Right cardiac atrium (tissue), 5 donors: ENCODE measurements at regions not wholly inside any gene's neighbourhood (a gene's known extent, or its start where the extent isn't known, plus 50 kb on each side); places are given as distances from the start of the nearest gene placed in this dataset.

Source experiments
- ATAC-seq, 2 donors: fragments of 200-7000 bp; cut with Tn5 transposase; one replicate each; pipeline versions ENCODE4 v1.8.0 to v1.9.1; 2020; ENCODE audit warnings: moderate library complexity in 2 of 2, mild to moderate bottlenecking in 1 of 2
- DNase-seq, 3 donors: peaks; one replicate each; pipeline ENCODE4 v3.0.0-alpha.2; 2020
- H3K27ac ChIP-seq: one replicate; pipeline ENCODE4 v1.5.1; 2013; ENCODE audit warnings: mild to moderate bottlenecking, low read length, control low read depth, moderate library complexity
- H3K27me3 ChIP-seq: one replicate; pipeline ENCODE4 v1.6.1; 2013; ENCODE audit not compliant: control insufficient read depth, insufficient read depth
- H3K4me1 ChIP-seq: one replicate; pipeline ENCODE4 v1.6.1; 2013; ENCODE audit warnings: low read length; ENCODE audit not compliant: control insufficient read depth, insufficient read depth
- H3K4me3 ChIP-seq: one replicate; pipeline ENCODE4 v1.5.1; 2013; ENCODE audit warnings: low read length, control low read depth
- H3K9me3 ChIP-seq: one replicate; pipeline ENCODE4 v1.6.1; 2013; ENCODE audit warnings: low read length; ENCODE audit not compliant: control insufficient read depth
- WGBS: extraction: QIAGEN DNeasy Blood & Tissue Kit; methylation state at CpG from one replicate; pipeline ENCODE4 v1.1.7; 2013; 5-methylcytosine and 5-hydroxymethylcytosine counted together
- intact Hi-C, 4 donors: fragments of 100-400 bp; cut with DNase I; formaldehyde crosslinking; loops; one replicate each; pipeline versions ENCODE4 v1.11.0 to v1.14.0; 2022 to 2023
- donor health status: healthy with polysubstance abuse.
- donor health status: DM: no; HTN: yes; CAD: no.
- donor health status: DM: no; HTN: no; CAD: no.
- donor health status: DM: no; HTN: yes; CAD: no; lungs with severe emphysema.
- donor health status: DM: yes; HTN: yes; CAD: no.

DNA sequence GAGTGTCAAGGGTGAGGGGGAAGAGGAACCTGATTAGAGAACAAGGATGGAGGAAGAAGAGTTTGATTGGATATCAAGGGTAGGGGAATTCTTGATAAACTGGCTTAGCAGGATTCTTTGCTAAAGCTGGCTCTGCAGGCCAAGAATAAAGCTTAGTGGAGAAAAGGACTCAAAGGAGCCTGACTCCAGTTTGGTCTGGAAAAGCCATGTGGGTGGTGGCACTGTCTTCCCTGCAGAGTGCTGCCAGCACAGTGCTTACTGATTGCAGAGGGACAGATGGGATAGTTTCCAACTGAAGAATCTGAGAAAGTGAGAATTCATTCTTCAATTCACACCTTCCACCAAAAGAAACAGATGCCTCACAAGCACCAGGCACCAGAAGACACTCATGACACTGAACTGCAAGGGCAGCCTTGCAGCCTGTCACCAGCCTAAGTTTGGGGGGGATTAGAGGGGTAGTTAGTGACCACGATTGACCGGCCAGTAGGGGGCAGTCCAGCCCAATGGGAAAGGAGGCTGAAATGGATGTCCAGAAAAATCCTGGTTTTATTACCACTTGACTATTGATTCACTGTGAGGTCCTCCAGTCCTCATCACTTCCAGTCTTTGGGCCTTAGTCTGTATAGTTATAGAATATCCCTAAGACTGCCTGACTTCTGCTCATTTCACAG, 334.5 kb downstream of the SMAD2 start:
- no peak for DNase-seq
- WGBS, result 4% methylated on average over 2 of the region's 2 CpGs
- no peak for ATAC-seq
- Histone ChIP-seq H3K27me3 (no peaks in the 10 kb centered on the region), H3K4me1 (no peaks in the 10 kb centered on the region), H3K27ac (no peak overlapping the region), H3K4me3 (no peak overlapping the region), H3K9me3 (no peaks in the 10 kb centered on the region)
- intact Hi-C loops, result no loop called here

DNA sequence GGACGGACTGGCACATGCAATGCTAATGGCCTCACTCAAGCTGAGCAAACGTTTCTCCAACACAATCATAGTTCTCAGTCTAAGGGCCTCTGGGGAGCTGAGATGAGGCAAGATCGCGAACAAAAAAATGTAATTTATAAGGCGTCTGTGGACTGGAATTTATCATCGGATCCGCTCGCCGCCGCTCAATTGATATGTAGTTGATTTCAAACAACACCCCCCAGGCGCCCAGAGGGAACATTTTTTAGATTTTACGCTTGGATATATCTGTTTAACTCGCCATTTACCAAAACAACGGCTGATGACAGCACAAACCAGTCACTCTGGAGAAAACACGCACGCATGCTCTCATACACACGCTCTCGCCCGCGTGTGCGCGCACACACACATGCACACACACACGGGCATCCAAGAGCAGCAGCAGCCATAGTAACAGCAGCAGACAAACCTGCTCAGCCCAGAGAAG, 335.8 kb downstream of the SMAD2 start:
- H3K4me3 ChIP-seq, result no peak overlapping the region
- no peak for DNase-seq
- WGBS, result 76% methylated on average over 23 of the region's 23 CpGs
- no peaks in the 10 kb centered on the region for H3K27me3 ChIP-seq
- intact Hi-C loops, result no loop called here
- no peak overlapping the region for H3K27ac ChIP-seq
- no peak for ATAC-seq
- H3K4me1 ChIP-seq, result no peaks in the 10 kb centered on the region
- no peaks in the 10 kb centered on the region for H3K9me3 ChIP-seq

DNA sequence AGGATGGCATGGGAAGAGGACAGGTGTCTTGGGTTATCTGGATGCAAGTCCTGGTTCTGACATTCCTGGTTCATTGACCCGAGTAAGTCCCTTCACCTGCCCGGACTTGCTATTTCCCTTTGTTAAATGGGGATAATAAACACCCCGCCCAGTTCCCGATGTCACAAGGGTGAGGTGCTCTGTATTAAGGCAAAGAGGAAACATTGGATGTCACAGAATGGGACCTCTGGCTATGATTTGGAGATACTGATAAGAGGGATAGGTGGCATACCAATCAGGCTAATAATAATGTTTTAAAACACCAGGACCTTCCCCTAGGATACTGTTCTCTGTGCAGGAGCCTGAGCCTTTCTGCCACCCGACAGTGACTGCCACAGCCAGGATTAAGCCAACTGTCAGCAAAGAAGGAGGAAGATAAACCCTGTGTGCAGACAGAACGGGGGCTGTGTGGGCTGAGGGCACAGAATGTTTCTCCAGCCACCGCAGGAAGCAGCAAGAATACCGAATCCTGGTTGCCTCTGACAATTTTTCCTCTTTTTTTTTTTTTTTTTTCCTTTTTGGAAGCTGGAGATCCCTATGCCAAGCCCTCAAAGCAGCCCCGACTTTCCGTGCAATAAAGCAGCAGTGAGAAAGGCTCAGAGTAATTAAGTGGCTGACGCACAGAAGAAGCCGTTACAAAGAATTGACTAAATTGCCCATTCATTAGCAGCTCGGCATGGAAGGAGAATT, 336.6 kb downstream of the SMAD2 start:
- H3K9me3 ChIP-seq, result no peaks in the 10 kb centered on the region
- H3K27ac ChIP-seq, result no peak overlapping the region
- H3K4me3 ChIP-seq, result no peak overlapping the region
- DNase-seq (no peak), ATAC-seq (no peak)
- no peaks in the 10 kb centered on the region for H3K4me1 ChIP-seq
- 34% methylated on average over 13 of the region's 13 CpGs for WGBS
- intact Hi-C loops, result no loop called here
- H3K27me3 ChIP-seq, result no peaks in the 10 kb centered on the region

DNA sequence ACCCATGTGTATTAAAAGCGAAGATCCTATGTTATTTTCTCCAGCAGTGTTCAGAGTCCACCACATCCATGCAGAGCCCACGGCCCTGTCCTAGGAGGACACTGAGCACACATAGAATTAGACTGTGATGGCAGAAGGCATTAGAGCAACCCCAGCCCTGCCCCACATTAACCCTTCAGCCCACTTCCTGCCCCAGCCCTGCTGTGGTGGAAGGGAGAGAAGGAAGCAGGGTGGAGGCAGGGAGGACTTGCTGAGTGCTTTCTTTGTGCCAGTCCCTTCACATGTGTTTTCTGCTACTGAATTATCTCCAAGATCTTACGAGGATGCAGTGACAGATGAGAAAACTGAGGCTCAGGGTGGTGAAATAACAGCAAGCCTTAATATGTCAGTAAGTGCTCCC, 339.0 kb downstream of the SMAD2 start:
- no peaks in the 10 kb centered on the region for H3K27me3 ChIP-seq
- no peak for ATAC-seq
- intact Hi-C loops, result no loop called here
- WGBS, result 50% methylated on average over 3 of the region's 3 CpGs
- no peaks in the 10 kb centered on the region for H3K4me1 ChIP-seq
- H3K9me3 ChIP-seq, result no peaks in the 10 kb centered on the region
- no peak for DNase-seq
- H3K4me3 ChIP-seq, result no peak overlapping the region
- H3K27ac ChIP-seq, result no peak overlapping the region

DNA sequence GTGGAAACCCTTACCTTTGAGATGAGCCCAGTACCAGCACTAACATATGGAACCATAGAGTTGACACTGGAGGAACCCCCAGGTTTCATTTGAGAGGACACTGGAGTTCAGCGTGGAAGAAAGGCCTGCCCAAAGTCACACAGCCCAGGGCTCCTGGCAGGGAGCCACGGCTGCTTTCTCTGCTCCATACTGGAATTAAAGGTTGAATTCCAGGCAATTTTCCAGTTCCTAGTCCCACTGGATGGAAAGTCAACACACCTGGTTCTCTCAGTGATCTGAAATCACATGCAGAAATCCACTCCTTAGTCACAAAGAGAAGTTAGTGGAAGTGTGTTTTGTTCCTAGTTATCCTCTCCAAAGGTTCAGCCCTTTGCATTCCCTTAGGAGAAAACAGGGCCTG, 336.1 kb upstream of the SKOR2 start:
- DNase-seq (no peak), ATAC-seq (no peak)
- intact Hi-C loops, result no loop called here
- no peaks in the 10 kb centered on the region for H3K9me3 ChIP-seq
- no peak overlapping the region for H3K27ac ChIP-seq
- H3K4me3 ChIP-seq, result no peak overlapping the region
- WGBS, result 68% methylated on average over 2 of the region's 2 CpGs
- no peaks in the 10 kb centered on the region for H3K4me1 ChIP-seq
- H3K27me3 ChIP-seq, result no peaks in the 10 kb centered on the region

DNA sequence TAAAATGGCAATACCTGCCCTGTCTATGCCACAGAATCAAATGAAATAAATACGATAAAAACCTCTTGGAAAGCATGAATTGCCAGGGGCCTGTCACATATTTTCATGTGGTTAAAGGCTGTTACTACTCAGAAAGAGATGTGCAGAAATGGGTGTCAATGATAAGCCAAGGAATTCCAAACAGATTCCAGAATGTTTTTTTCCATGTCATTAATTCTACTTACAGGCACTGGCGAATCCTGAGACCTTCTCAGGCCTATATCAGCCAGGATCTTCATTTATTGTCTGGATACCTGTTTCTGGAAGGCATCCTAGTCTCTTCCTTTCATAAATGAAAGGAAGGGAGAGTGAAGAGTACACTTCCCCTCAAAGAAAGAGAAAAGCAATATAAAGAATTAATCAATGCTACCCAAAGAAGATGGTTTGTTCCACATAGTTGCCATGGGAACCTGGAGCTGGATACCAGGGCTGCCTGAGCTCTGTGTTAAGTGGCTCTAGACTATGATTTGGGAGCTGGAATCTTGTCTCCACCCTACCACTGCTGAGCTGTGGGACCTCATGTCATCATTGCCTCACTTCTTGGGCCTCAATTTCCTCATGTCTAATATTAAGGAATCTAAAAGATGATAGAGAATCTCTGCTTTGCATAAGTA, 335.1 kb upstream of the SKOR2 start:
- Histone ChIP-seq H3K27ac (no peak overlapping the region), H3K4me1 (no peaks in the 10 kb centered on the region), H3K9me3 (no peaks in the 10 kb centered on the region), H3K4me3 (no peak overlapping the region), H3K27me3 (no peaks in the 10 kb centered on the region)
- ATAC-seq (no peak), DNase-seq (no peak)
- 67% methylated on average over 2 of the region's 2 CpGs for WGBS
- intact Hi-C loops, result no loop called here

DNA sequence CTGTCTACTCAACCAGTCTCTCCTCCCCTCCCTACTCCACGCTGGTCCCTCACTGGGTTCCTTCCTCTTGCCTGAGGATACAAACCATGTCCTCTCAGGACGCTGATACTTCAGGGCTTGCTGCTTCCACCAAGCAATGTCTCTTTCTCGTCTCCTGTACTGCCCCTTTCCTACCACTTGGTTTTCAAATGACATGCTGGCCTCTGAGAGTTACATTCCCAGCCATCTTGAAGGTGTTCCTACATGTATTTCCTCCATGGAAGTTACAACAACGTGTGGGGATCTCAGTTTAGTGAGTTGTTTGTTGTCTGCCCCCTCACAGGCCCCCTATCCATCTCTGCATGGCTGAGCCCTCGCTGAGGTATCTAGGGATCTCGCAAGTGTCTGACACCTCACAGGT, 334.5 kb upstream of the SKOR2 start:
- no peaks in the 10 kb centered on the region for H3K9me3 ChIP-seq
- no peak overlapping the region for H3K27ac ChIP-seq
- H3K27me3 ChIP-seq, result no peaks in the 10 kb centered on the region
- WGBS, result 45% methylated on average over 6 of the region's 6 CpGs
- DNase-seq (no peak), ATAC-seq (no peak)
- intact Hi-C loops, result no loop called here
- H3K4me3 ChIP-seq, result no peak overlapping the region
- no peaks in the 10 kb centered on the region for H3K4me1 ChIP-seq

DNA sequence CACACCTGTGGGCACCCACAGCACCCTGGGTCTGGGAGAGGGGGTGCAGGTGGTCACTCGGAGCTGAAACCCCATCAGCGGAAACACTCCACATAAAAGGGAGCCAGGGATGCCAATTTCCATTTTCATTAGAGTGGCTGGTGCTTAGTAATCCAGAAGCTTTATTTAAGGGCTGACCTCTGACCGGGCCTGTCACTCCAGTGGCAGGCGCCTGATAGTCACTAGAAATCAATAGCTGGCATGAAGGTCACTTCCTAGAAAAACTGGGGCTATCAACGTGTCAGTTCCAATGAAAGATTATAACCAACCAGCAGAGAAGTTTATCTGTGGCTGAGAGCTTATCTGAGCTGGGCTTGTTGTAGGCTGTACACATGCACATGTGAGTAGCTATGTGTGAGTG, 333.7 kb upstream of the SKOR2 start:
- 46% methylated on average over 5 of the region's 5 CpGs for WGBS
- ATAC-seq (no peak), DNase-seq (no peak)
- intact Hi-C loops, result no loop called here
- Histone ChIP-seq H3K4me1 (no peaks in the 10 kb centered on the region), H3K27me3 (no peaks in the 10 kb centered on the region), H3K27ac (no peak overlapping the region), H3K4me3 (no peak overlapping the region), H3K9me3 (no peaks in the 10 kb centered on the region)

DNA sequence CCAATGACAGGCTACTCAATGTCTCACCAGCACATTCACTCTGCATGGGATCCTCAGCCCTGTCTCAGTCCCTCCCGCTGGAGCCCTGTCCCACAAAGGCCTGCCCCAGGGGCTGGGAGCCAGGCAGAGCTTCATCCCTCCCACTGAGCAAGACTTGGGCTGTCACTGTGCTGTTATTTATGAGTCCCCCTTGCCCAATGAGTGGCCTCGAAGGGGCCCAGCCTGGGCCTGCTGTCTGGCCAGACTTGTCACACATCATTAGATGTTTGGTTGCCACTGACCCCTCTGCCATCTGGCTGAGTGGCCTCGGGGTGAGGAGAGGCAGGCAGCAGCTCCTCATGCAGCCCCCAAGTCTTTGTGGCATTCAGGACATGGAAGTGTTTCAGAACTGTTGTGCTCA, 330.6 kb upstream of the SKOR2 start:
- no peaks in the 10 kb centered on the region for H3K9me3 ChIP-seq
- H3K4me1 ChIP-seq, result no peaks in the 10 kb centered on the region
- H3K27ac ChIP-seq, result no peak overlapping the region
- 28% methylated on average over 3 of the region's 3 CpGs for WGBS
- no peaks in the 10 kb centered on the region for H3K27me3 ChIP-seq
- H3K4me3 ChIP-seq, result no peak overlapping the region
- ATAC-seq (no peak), DNase-seq (no peak)
- intact Hi-C loops, result no loop called here

DNA sequence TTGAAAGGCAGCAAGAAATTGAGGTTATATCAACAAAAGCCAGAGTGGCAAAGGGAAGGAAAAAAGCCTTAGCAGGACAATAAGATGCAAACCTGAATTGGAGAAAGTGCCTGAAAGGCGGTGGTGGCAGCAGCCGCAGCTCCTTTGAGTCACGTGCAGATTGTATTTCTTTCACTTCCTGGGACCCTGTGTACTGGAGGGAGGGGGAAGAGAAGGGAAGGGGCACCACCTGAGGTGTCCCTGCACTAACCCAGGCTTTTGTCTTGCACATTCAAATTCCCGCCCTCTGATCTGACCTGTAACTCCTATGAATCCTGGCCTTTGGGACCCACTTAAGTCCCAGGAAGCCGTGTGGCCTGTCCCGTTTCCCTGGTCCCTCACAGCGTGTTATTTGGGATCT, 326.1 kb upstream of the SKOR2 start:
- intact Hi-C loops, result no loop called here
- H3K4me1 ChIP-seq, result no peaks in the 10 kb centered on the region
- no peaks in the 10 kb centered on the region for H3K9me3 ChIP-seq
- no peak for ATAC-seq
- no peak for DNase-seq
- no peak overlapping the region for H3K4me3 ChIP-seq
- no peak overlapping the region for H3K27ac ChIP-seq
- 54% methylated on average over 7 of the region's 7 CpGs for WGBS
- H3K27me3 ChIP-seq, result no peaks in the 10 kb centered on the region

DNA sequence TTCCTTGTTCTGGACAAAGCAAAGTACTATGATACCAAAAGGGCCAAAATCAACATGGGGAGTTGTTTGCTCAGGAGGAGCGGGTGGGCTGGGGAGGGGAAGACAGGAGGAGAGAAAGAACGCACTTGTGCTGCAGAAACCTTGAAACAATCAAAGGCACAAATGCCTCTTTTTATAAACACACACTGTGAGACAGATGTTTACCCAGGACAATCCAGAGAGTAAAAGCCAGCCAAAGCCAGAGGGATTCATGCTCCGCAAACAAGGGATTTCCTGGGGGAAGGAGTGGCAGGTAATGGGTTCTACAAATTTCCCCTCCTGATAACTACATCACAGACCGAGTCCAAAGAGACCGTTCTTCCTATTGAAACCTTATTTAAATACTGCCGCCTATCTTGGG, 323.5 kb upstream of the SKOR2 start:
- no peak overlapping the region for H3K4me3 ChIP-seq
- H3K27ac ChIP-seq, result no peak overlapping the region
- DNase-seq (no peak), ATAC-seq (no peak)
- H3K9me3 ChIP-seq, result no peaks in the 10 kb centered on the region
- H3K27me3 ChIP-seq, result no peaks in the 10 kb centered on the region
- WGBS, result 55% methylated on average over 6 of the region's 6 CpGs
- intact Hi-C loops, result no loop called here
- H3K4me1 ChIP-seq, result no peaks in the 10 kb centered on the region
